HEK293 (cell line): ENCODE measurements at regions not wholly inside any gene's neighbourhood (a gene's known extent, or its start where the extent isn't known, plus 50 kb on each side); places are given as distances from the start of the nearest gene placed in this dataset.

Experiments used
- CTCF ChIA-PET: fragments of 350-600 bp; formaldehyde crosslinking; extraction: SDS; loops from one replicate; lab custom pipeline; 2021; ENCODE audit warnings: antibody characterized with exemption; lab: Yijun Ruan, JAX
- POLR2A ChIA-PET: fragments of 300-600 bp; formaldehyde crosslinking; extraction: SDS; loops from one replicate; lab custom pipeline; 2020; ENCODE audit warnings: antibody characterized with exemption, inconsistent platforms; lab: Yijun Ruan, JAX
- H3K27ac ChIP-seq: fragments of 200-500 bp; sonication (Bioruptor generic); 2 replicates; pipeline ENCODE4 v1.5.1; 2014; ENCODE audit warnings: low read depth, low read length, control low read depth, inconsistent platforms; ENCODE audit errors: extremely low read depth
- H3K36me3 ChIP-seq, 2 experiments: fragments of 200-500 bp in 1 of 2; sonication (Bioruptor generic) in 1 of 2; 1 replicate in 1 of 2; 2 replicates in 1 of 2; pipeline ENCODE4 v1.5.1; 2014 to 2017; ENCODE audit warnings: inconsistent platforms in 2 of 2, low read length in 2 of 2; ENCODE audit not compliant: control insufficient read depth in 2 of 2, insufficient read depth in 1 of 2
- H3K4me1 ChIP-seq: fragments of 200-500 bp; sonication (Bioruptor generic); 2 replicates; pipeline ENCODE4 v1.5.1; 2014; ENCODE audit warnings: mild to moderate bottlenecking, low read length, inconsistent platforms; ENCODE audit not compliant: control insufficient read depth, insufficient read depth
- H3K4me3 ChIP-seq: 2 replicates; pipeline ENCODE4 v1.5.1; 2011; ENCODE audit warnings: low read depth, mild to moderate bottlenecking, control low read depth, low read length, moderate library complexity
- H3K9me3 ChIP-seq: fragments of 200-500 bp; sonication (Bioruptor generic); 2 replicates; pipeline ENCODE4 v1.5.1; 2014; ENCODE audit warnings: low read depth, low read length, inconsistent platforms; ENCODE audit not compliant: control insufficient read depth, insufficient read depth
- KLF9 ChIP-seq: fragments of 450-650 bp; formaldehyde crosslinking; IDR thresholded peaks from 2 replicates; pipeline ENCODE4 v1.5.1; 2016; ENCODE audit warnings: missing biosample characterization, missing genetic modification characterization, low read depth
- WT1 ChIP-seq: fragments of 450-650 bp; formaldehyde crosslinking; IDR thresholded peaks from 2 replicates; pipeline ENCODE4 v1.5.1; 2016; ENCODE audit warnings: missing biosample characterization, missing genetic modification characterization
- YY1 ChIP-seq: fragments of 450-650 bp; formaldehyde crosslinking; IDR thresholded peaks from 2 replicates; pipeline ENCODE4 v1.5.1; 2018; ENCODE audit warnings: missing biosample characterization, missing genetic modification characterization
- ZBTB1 ChIP-seq: fragments of 450-650 bp; formaldehyde crosslinking; IDR thresholded peaks from 2 replicates; pipeline ENCODE4 v1.5.1; 2016; ENCODE audit warnings: missing biosample characterization, missing genetic modification characterization
- ZFP69B ChIP-seq: fragments of 450-650 bp; formaldehyde crosslinking; IDR thresholded peaks from 2 replicates; pipeline ENCODE4 v1.5.1; 2016; ENCODE audit warnings: missing biosample characterization, missing genetic modification characterization
- ZIC2 ChIP-seq: fragments of 450-650 bp; formaldehyde crosslinking; IDR thresholded peaks from 2 replicates; pipeline ENCODE4 v1.5.1; 2016; ENCODE audit warnings: missing biosample characterization, missing genetic modification characterization
- ZNF202 ChIP-seq: fragments of 450-650 bp; formaldehyde crosslinking; IDR thresholded peaks from 2 replicates; pipeline ENCODE4 v1.5.1; 2016; ENCODE audit warnings: missing biosample characterization, missing genetic modification characterization, borderline replicate concordance
- ZNF221 ChIP-seq: fragments of 450-650 bp; formaldehyde crosslinking; IDR thresholded peaks from 2 replicates; pipeline ENCODE4 v1.5.1; 2017; ENCODE audit warnings: missing biosample characterization, missing genetic modification characterization, borderline replicate concordance
- ZNF37A ChIP-seq: fragments of 450-650 bp; IDR thresholded peaks from 2 replicates; pipeline ENCODE4 v1.5.1; 2018; ENCODE audit warnings: missing biosample characterization, missing genetic modification characterization
- ZNF473 ChIP-seq: fragments of 450-650 bp; formaldehyde crosslinking; IDR thresholded peaks from 2 replicates; pipeline ENCODE4 v1.5.1; 2017; ENCODE audit warnings: missing biosample characterization, missing genetic modification characterization
- ZNF658 ChIP-seq: fragments of 450-650 bp; formaldehyde crosslinking; IDR thresholded peaks from 2 replicates; pipeline ENCODE4; 2016; ENCODE audit warnings: missing biosample characterization, missing genetic modification characterization
- ZNF677 ChIP-seq: fragments of 450-650 bp; IDR thresholded peaks from 2 replicates; pipeline ENCODE4 v1.5.0; 2018; ENCODE audit warnings: missing biosample characterization, mild to moderate bottlenecking, missing genetic modification characterization, moderate library complexity
- ZNF785 ChIP-seq: fragments of 450-650 bp; formaldehyde crosslinking; IDR thresholded peaks from 2 replicates; pipeline ENCODE4 v1.5.1; 2016; ENCODE audit warnings: missing biosample characterization, missing genetic modification characterization
- TF ChIP-seq, protein P1 (sequence below): fragments of 450-650 bp; formaldehyde crosslinking; IDR thresholded peaks from 2 replicates; pipeline ENCODE4 v1.5.1; 2016; ENCODE audit warnings: missing biosample characterization, missing genetic modification characterization, low read depth
- TF ChIP-seq, protein P2 (sequence below): fragments of 450-650 bp; formaldehyde crosslinking; IDR thresholded peaks from 2 replicates; pipeline ENCODE4 v1.5.1; 2016; ENCODE audit warnings: missing biosample characterization, missing genetic modification characterization
- TF ChIP-seq, protein P3 (sequence below): fragments of 450-650 bp; formaldehyde crosslinking; conservative IDR thresholded peaks from 2 replicates; pipeline ENCODE4 v1.5.1; 2016; ENCODE audit warnings: low read depth, missing biosample characterization, missing genetic modification characterization
- TF ChIP-seq, protein P4 (sequence below): fragments of 450-650 bp; formaldehyde crosslinking; IDR thresholded peaks from 2 replicates; pipeline ENCODE4 v1.5.1; 2016; ENCODE audit warnings: missing biosample characterization, missing genetic modification characterization
- TF ChIP-seq, protein P5 (sequence below): fragments of 450-650 bp; formaldehyde crosslinking; IDR thresholded peaks from 2 replicates; pipeline ENCODE4 v1.5.1; 2016; ENCODE audit warnings: missing biosample characterization, missing genetic modification characterization
- TF ChIP-seq, protein P6 (sequence below): fragments of 450-650 bp; formaldehyde crosslinking; IDR thresholded peaks from 2 replicates; pipeline ENCODE4 v1.5.1; 2017; ENCODE audit warnings: missing biosample characterization, missing genetic modification characterization
- TF ChIP-seq, protein P7 (sequence below): IDR thresholded peaks from 2 replicates; pipeline ENCODE4 v1.6.1; 2011; ENCODE audit warnings: mild to moderate bottlenecking, low read depth, low read length, borderline replicate concordance
- TF ChIP-seq, protein P8 (sequence below): fragments of 450-650 bp; formaldehyde crosslinking; IDR thresholded peaks from 2 replicates; pipeline ENCODE4; 2016; ENCODE audit warnings: missing biosample characterization, missing genetic modification characterization

DNA sequence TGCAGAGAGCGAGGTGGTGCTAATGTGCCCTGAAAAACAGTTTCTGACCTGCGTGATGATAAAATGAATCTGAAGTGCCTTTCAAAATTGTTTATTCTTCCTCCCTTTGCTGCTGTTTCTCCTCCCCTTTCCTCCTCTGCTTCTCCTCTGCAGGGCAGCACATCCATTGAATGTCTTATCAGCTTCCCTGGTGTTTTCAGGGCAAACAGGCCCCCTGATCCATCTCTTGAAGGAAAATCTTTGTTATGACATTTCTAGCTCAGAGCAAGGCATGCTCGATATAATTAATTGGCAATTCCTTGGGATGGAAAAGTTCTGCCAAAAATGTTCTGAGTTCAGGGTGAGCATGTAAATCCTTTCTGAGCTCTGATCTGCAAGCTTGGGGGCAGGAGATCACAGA lies 364.2 kb upstream of the ZNF32 start:
- no peak overlapping the region for H3K4me3 ChIP-seq
- CTCF ChIA-PET: interaction anchor here (0.6 kb wide), 1 partner anchor 53 kb away, joined by 3 read pairs; no protein-coding TSS in a partner anchor
- POLR2A ChIA-PET: no interaction called here

More for the DNA sequence above, 364.2 kb upstream of the ZNF32 start:
- no peaks in the 10 kb centered on the region for H3K9me3 ChIP-seq
- H3K27ac ChIP-seq: no peak overlapping the region
- H3K4me1 ChIP-seq: no peaks in the 10 kb centered on the region; the same call in 1 of the 2 replicates
- TF ChIP-seq, protein P1, sequence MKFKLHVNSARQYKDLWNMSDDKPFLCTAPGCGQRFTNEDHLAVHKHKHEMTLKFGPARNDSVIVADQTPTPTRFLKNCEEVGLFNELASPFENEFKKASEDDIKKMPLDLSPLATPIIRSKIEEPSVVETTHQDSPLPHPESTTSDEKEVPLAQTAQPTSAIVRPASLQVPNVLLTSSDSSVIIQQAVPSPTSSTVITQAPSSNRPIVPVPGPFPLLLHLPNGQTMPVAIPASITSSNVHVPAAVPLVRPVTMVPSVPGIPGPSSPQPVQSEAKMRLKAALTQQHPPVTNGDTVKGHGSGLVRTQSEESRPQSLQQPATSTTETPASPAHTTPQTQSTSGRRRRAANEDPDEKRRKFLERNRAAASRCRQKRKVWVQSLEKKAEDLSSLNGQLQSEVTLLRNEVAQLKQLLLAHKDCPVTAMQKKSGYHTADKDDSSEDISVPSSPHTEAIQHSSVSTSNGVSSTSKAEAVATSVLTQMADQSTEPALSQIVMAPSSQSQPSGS (tag by site-specific recombination): no peak
- peak; percentile 42 for TF ChIP-seq WT1 (tag by site-specific recombination)
- no peak for TF ChIP-seq ZNF221 (tag by site-specific recombination)
- TF ChIP-seq, protein P2, sequence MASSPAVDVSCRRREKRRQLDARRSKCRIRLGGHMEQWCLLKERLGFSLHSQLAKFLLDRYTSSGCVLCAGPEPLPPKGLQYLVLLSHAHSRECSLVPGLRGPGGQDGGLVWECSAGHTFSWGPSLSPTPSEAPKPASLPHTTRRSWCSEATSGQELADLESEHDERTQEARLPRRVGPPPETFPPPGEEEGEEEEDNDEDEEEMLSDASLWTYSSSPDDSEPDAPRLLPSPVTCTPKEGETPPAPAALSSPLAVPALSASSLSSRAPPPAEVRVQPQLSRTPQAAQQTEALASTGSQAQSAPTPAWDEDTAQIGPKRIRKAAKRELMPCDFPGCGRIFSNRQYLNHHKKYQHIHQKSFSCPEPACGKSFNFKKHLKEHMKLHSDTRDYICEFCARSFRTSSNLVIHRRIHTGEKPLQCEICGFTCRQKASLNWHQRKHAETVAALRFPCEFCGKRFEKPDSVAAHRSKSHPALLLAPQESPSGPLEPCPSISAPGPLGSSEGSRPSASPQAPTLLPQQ (tag by site-specific recombination): no peak
- TF ChIP-seq, protein P3, sequence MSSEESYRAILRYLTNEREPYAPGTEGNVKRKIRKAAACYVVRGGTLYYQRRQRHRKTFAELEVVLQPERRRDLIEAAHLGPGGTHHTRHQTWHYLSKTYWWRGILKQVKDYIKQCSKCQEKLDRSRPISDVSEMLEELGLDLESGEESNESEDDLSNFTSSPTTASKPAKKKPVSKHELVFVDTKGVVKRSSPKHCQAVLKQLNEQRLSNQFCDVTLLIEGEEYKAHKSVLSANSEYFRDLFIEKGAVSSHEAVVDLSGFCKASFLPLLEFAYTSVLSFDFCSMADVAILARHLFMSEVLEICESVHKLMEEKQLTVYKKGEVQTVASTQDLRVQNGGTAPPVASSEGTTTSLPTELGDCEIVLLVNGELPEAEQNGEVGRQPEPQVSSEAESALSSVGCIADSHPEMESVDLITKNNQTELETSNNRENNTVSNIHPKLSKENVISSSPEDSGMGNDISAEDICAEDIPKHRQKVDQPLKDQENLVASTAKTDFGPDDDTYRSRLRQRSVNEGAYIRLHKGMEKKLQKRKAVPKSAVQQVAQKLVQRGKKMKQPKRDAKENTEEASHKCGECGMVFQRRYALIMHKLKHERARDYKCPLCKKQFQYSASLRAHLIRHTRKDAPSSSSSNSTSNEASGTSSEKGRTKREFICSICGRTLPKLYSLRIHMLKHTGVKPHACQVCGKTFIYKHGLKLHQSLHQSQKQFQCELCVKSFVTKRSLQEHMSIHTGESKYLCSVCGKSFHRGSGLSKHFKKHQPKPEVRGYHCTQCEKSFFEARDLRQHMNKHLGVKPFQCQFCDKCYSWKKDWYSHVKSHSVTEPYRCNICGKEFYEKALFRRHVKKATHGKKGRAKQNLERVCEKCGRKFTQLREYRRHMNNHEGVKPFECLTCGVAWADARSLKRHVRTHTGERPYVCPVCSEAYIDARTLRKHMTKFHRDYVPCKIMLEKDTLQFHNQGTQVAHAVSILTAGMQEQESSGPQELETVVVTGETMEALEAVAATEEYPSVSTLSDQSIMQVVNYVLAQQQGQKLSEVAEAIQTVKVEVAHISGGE: no peak
- TF ChIP-seq ZIC2 (tag by site-specific recombination): peak; percentile 71
- TF ChIP-seq, protein P4, sequence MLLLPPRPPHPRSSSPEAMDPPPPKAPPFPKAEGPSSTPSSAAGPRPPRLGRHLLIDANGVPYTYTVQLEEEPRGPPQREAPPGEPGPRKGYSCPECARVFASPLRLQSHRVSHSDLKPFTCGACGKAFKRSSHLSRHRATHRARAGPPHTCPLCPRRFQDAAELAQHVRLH: no peak
- no peak for TF ChIP-seq ZNF658 (tag by site-specific recombination)
- no peak for TF ChIP-seq YY1 (tag by site-specific recombination)
- no peak for TF ChIP-seq ZNF202 (tag by site-specific recombination)
- TF ChIP-seq, protein P5, sequence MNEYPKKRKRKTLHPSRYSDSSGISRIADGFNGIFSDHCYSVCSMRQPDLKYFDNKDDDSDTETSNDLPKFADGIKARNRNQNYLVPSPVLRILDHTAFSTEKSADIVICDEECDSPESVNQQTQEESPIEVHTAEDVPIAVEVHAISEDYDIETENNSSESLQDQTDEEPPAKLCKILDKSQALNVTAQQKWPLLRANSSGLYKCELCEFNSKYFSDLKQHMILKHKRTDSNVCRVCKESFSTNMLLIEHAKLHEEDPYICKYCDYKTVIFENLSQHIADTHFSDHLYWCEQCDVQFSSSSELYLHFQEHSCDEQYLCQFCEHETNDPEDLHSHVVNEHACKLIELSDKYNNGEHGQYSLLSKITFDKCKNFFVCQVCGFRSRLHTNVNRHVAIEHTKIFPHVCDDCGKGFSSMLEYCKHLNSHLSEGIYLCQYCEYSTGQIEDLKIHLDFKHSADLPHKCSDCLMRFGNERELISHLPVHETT (tag by site-specific recombination): no peak
- TF ChIP-seq, protein P6, sequence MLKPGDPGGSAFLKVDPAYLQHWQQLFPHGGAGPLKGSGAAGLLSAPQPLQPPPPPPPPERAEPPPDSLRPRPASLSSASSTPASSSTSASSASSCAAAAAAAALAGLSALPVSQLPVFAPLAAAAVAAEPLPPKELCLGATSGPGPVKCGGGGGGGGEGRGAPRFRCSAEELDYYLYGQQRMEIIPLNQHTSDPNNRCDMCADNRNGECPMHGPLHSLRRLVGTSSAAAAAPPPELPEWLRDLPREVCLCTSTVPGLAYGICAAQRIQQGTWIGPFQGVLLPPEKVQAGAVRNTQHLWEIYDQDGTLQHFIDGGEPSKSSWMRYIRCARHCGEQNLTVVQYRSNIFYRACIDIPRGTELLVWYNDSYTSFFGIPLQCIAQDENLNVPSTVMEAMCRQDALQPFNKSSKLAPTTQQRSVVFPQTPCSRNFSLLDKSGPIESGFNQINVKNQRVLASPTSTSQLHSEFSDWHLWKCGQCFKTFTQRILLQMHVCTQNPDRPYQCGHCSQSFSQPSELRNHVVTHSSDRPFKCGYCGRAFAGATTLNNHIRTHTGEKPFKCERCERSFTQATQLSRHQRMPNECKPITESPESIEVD (tag by site-specific recombination): no peak
- TF ChIP-seq ZNF473 (tag by site-specific recombination): no peak
- no peak for TF ChIP-seq ZNF785
- TF ChIP-seq ZNF677 (tag by site-specific recombination): peak; percentile 81; the same call in 1 of the 2 replicates
- no peak for TF ChIP-seq ZNF37A (tag by site-specific recombination)
- TF ChIP-seq, protein P7, sequence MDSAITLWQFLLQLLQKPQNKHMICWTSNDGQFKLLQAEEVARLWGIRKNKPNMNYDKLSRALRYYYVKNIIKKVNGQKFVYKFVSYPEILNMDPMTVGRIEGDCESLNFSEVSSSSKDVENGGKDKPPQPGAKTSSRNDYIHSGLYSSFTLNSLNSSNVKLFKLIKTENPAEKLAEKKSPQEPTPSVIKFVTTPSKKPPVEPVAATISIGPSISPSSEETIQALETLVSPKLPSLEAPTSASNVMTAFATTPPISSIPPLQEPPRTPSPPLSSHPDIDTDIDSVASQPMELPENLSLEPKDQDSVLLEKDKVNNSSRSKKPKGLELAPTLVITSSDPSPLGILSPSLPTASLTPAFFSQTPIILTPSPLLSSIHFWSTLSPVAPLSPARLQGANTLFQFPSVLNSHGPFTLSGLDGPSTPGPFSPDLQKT: no peak
- TF ChIP-seq, protein P8, sequence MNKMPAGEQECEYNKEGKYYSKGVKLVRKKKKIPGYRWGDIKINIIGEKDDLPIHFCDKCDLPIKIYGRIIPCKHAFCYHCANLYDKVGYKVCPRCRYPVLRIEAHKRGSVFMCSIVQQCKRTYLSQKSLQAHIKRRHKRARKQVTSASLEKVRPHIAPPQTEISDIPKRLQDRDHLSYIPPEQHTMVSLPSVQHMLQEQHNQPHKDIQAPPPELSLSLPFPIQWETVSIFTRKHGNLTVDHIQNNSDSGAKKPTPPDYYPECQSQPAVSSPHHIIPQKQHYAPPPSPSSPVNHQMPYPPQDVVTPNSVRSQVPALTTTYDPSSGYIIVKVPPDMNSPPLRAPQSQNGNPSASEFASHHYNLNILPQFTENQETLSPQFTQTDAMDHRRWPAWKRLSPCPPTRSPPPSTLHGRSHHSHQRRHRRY (tag by site-specific recombination): no peak
- TF ChIP-seq ZBTB1 (tag by site-specific recombination): no peak
- TF ChIP-seq ZFP69B (tag by site-specific recombination): no peak
- no peak for TF ChIP-seq KLF9 (tag by site-specific recombination)
- TF ChIP-seq, all 188 proteins: peak for 3
- no peaks in the 10 kb centered on the region for H3K36me3 ChIP-seq
